ENCODE measurements at regions not wholly inside any gene's neighbourhood (a gene's known extent, or its start where the extent isn't known, plus 50 kb on each side); places are given as distances from the start of the nearest gene placed in this dataset.
"Not testable (repeated sequence)": the region's sequence is repeated elsewhere in the genome, so short reads cannot be mapped to it uniquely, and the experiment has no call there.

GRCh38 chr1:60847391-60847790, 235.0 kb upstream of the NFIA start:
- intact Hi-C loops (cut with micrococcal nuclease) = loop anchor here (10.0 kb wide), 2 partner anchors 367 to 1007 kb away; no protein-coding TSS in a partner anchor
- Mint-ChIP-seq H3K27ac (no peak overlapping the region), H3K4me3 (no peak overlapping the region), H3K36me3 (ENCODE audit: low read depth) (no peaks in the 10 kb centered on the region), H3K4me1 (ENCODE audit: low read depth) (no peaks in the 10 kb centered on the region), H3K9me3 (peaks cover 1% of the 10 kb centered on the region), H3K27me3 (ENCODE audit: low read depth) (peaks cover 10% of the 10 kb centered on the region)
- DNase-seq = no peak
- CTCF ChIA-PET = interaction anchor here (1.4 to 2.9 kb wide), 2 partner anchors 196 to 202 kb away, joined by 4 to 14 read pairs; no protein-coding TSS in a partner anchor

DNA sequence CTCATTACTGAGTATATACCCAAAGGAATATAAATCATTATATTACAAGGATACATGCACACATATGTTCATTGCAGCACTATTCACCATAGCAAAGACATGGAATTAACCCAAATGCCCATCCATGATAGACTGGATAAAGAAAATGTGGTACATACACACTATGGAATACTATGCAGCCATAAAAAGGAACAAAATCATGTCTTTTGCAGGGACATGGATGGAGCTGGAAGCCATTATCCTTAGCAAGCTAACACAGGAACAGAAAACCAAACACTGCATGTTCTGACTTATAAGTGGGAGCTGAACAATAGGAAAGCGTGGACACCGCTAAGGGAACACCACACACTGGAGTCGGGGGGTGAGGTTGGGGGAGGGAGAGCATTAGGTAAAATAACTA, 236.7 kb upstream of the NFIA start:
- CTCF ChIA-PET = interaction anchor here (0.6 to 1.0 kb wide), 2 partner anchors 8 to 1450 kb away, joined by 3 read pairs; no protein-coding TSS in a partner anchor
- not testable (repeated sequence) for H3K27ac Mint-ChIP-seq; H3K27me3 Mint-ChIP-seq (ENCODE audit: low read depth); H3K36me3 Mint-ChIP-seq (ENCODE audit: low read depth); H3K9me3 Mint-ChIP-seq; DNase-seq; H3K4me3 Mint-ChIP-seq; H3K4me1 Mint-ChIP-seq (ENCODE audit: low read depth)
- intact Hi-C loops (cut with micrococcal nuclease) = loop anchor here (10.0 kb wide), 2 partner anchors 369 to 1009 kb away; no protein-coding TSS in a partner anchor

- intact Hi-C loops (cut with micrococcal nuclease) = loop anchor here (10.0 kb wide), 2 partner anchors 372 to 1012 kb away; no protein-coding TSS in a partner anchor
- H3K27me3 Mint-ChIP-seq (ENCODE audit: low read depth) = peaks cover 13% of the 10 kb centered on the region
- no peak overlapping the region for H3K4me3 Mint-ChIP-seq
- no peaks in the 10 kb centered on the region for H3K9me3 Mint-ChIP-seq
- CTCF ChIA-PET = no interaction called here
- no peak overlapping the region for H3K27ac Mint-ChIP-seq
- no peaks in the 10 kb centered on the region for H3K4me1 Mint-ChIP-seq (ENCODE audit: low read depth)
- no peak for DNase-seq
- no peaks in the 10 kb centered on the region for H3K36me3 Mint-ChIP-seq (ENCODE audit: low read depth)
These were observed 240.1 kb upstream of the NFIA start for GRCh38 chr1:60842304-60842703.

- Mint-ChIP-seq H3K4me3 (no peak overlapping the region), H3K27me3 (ENCODE audit: low read depth) (peaks cover 13% of the 10 kb centered on the region), H3K27ac (no peak overlapping the region), H3K36me3 (ENCODE audit: low read depth) (no peaks in the 10 kb centered on the region), H3K9me3 (no peaks in the 10 kb centered on the region), H3K4me1 (ENCODE audit: low read depth) (no peaks in the 10 kb centered on the region)
- CTCF ChIA-PET = no interaction called here
- intact Hi-C loops (cut with micrococcal nuclease) = loop anchor here (10.0 kb wide), 2 partner anchors 373 to 1013 kb away; no protein-coding TSS in a partner anchor
- no peak for DNase-seq
These were observed 241.0 kb upstream of the NFIA start for GRCh38 chr1:60841116-60842046.

GRCh38 chr1:60840476-60840875, 241.9 kb upstream of the NFIA start:
- CTCF ChIA-PET; H3K27ac Mint-ChIP-seq; H3K36me3 Mint-ChIP-seq (ENCODE audit: low read depth); H3K9me3 Mint-ChIP-seq; H3K4me3 Mint-ChIP-seq; DNase-seq; H3K4me1 Mint-ChIP-seq (ENCODE audit: low read depth): not testable (repeated sequence)
- intact Hi-C loops (cut with micrococcal nuclease) = loop anchor here (10.0 kb wide), 2 partner anchors 374 to 1014 kb away; no protein-coding TSS in a partner anchor
- peaks cover 11% of the 10 kb centered on the region for H3K27me3 Mint-ChIP-seq (ENCODE audit: low read depth)

- no peak for DNase-seq
- intact Hi-C loops (cut with micrococcal nuclease) = no loop called here
- Mint-ChIP-seq H3K4me1 (ENCODE audit: low read depth) (no peaks in the 10 kb centered on the region), H3K9me3 (no peaks in the 10 kb centered on the region), H3K4me3 (no peak overlapping the region), H3K27ac (no peak overlapping the region), H3K36me3 (ENCODE audit: low read depth) (no peaks in the 10 kb centered on the region), H3K27me3 (ENCODE audit: low read depth) (peaks cover 31% of the 10 kb centered on the region)
- CTCF ChIA-PET = no interaction called here
These were observed 246.7 kb upstream of the NFIA start for GRCh38 chr1:60835649-60836048.

DNA sequence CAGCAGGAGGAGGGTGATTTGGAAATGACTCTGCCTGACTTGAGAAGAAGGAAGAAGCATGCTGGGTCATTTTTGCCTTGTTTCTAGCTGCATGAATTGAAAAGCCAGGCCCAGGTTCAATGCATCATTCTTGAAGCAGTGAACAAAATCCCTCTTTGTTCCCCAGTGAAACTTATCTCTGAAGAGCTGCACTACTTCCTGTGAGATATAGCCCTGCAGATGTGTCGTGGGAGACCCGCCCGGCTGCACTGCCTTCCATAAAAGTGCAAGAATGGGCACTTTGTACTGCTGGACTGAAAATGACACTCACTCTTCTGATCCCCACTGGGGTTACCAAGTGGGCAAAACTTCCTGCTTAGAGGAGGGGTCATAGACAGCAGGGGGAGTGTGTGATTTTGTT, 249.2 kb upstream of the NFIA start:
- H3K9me3 Mint-ChIP-seq = no peaks in the 10 kb centered on the region
- H3K4me1 Mint-ChIP-seq (ENCODE audit: low read depth) = no peaks in the 10 kb centered on the region
- CTCF ChIA-PET = interaction anchor here (0.5 to 0.7 kb wide), 2 partner anchors 25 to 1401 kb away, joined by 3 read pairs; no protein-coding TSS in a partner anchor
- H3K27me3 Mint-ChIP-seq (ENCODE audit: low read depth) = peaks cover 32% of the 10 kb centered on the region
- no peak overlapping the region for H3K27ac Mint-ChIP-seq
- no peak for DNase-seq
- intact Hi-C loops (cut with micrococcal nuclease) = no loop called here
- no peak overlapping the region for H3K4me3 Mint-ChIP-seq
- H3K36me3 Mint-ChIP-seq (ENCODE audit: low read depth) = no peaks in the 10 kb centered on the region

DNA sequence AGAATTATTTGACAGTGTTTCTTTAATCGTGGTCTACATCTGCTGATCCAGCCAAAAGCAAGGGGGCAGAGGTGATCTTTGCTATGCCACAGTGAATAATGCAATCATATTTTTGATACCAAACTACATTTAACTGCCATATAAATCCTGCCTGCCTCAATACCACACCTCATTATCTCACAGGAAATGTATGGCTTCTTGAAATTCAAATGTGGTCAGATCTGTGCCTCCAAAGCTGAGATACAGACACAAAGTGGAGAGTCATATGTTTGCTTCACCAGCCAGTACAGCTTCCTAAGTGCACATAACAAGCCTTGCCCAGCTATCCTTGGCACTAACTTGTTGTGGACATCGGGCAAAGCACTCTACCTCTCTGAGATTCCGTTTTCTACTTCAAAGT, 250.0 kb upstream of the NFIA start:
- DNase-seq = no peak
- H3K4me1 Mint-ChIP-seq (ENCODE audit: low read depth) = no peaks in the 10 kb centered on the region
- H3K27ac Mint-ChIP-seq = no peak overlapping the region
- intact Hi-C loops (cut with micrococcal nuclease) = no loop called here
- peaks cover 32% of the 10 kb centered on the region for H3K27me3 Mint-ChIP-seq (ENCODE audit: low read depth)
- CTCF ChIA-PET = interaction anchor here (0.7 kb wide), 1 partner anchor 26 kb away, joined by 3 read pairs; no protein-coding TSS in a partner anchor
- H3K4me3 Mint-ChIP-seq = no peak overlapping the region
- no peaks in the 10 kb centered on the region for H3K36me3 Mint-ChIP-seq (ENCODE audit: low read depth)
- no peaks in the 10 kb centered on the region for H3K9me3 Mint-ChIP-seq

DNA sequence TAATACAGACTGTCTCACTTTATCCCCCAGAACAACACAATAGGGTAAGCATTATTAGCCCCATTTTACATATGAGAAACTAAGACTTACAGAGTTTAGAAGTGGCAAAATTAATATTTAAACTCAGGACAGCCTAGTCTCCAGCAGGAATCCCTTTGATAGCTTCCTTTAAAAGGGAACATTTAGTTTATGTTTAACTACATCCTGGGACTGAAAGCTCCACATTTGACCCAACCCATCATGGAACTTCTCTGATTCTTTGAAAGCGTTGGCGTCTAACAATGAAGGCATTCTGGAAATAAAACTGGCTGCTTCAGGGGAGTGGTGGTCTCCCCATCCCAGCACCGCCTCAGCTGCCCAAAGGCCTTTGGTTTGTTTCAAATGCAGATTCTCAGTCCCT, 250.6 kb upstream of the NFIA start:
- intact Hi-C loops (cut with micrococcal nuclease) = no loop called here
- CTCF ChIA-PET = interaction anchor here (0.7 kb wide), 1 partner anchor 16 kb away, joined by 3 read pairs; no protein-coding TSS in a partner anchor
- Mint-ChIP-seq H3K27ac (no peak overlapping the region), H3K9me3 (peaks cover 2% of the 10 kb centered on the region), H3K4me3 (no peak overlapping the region), H3K36me3 (ENCODE audit: low read depth) (no peaks in the 10 kb centered on the region), H3K4me1 (ENCODE audit: low read depth) (no peaks in the 10 kb centered on the region), H3K27me3 (ENCODE audit: low read depth) (peaks cover 32% of the 10 kb centered on the region)
- no peak for DNase-seq

- DNase-seq = no peak
- H3K27me3 Mint-ChIP-seq (ENCODE audit: low read depth) = peaks cover 26% of the 10 kb centered on the region
- no peak overlapping the region for H3K27ac Mint-ChIP-seq
- H3K4me3 Mint-ChIP-seq = no peak overlapping the region
- no peaks in the 10 kb centered on the region for H3K36me3 Mint-ChIP-seq (ENCODE audit: low read depth)
- no peaks in the 10 kb centered on the region for H3K4me1 Mint-ChIP-seq (ENCODE audit: low read depth)
- H3K9me3 Mint-ChIP-seq = peaks cover 9% of the 10 kb centered on the region
- intact Hi-C loops (cut with micrococcal nuclease) = no loop called here
- CTCF ChIA-PET = no interaction called here
These were observed 253.4 kb upstream of the NFIA start for GRCh38 chr1:60828944-60829343.

DNA sequence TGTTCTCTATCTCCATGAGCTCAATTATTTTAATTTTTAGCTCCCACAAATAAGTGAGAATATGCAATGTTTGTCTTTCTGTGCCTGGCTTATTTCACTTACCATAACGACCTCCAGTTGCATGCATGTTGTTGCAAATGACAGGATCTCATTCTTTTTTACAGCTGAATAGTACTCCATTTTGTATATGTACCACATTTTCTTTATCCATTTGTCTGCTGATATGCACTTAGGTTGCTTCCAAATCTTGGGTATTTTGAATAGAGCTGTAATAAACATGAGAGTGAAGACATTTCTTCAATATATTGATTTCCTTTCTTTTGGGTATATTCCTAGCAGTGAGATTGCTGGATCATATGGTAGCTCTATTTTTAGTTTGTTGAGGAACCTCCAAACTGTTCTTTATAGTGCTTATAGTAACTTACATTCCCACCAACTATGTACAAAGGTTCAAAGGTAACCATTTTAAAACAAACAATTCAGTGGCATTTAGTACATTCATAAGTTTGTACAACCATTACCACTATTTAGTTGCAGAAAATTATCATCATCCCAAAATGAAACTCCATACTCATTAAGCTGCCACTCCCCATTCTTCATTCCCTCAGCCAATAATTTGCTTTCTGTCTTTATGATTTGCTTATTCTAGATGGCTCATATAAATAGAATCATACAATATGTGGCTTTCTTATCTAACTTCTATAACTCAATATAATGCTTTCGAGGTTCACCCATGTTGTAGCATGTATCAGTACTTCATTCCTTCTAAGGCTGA, 255.9 kb upstream of the NFIA start:
- CTCF ChIA-PET = interaction anchor here (1.2 kb wide), 1 partner anchor 10 kb away, joined by 4 read pairs; no protein-coding TSS in a partner anchor
- intact Hi-C loops (cut with micrococcal nuclease) = no loop called here
- Mint-ChIP-seq H3K9me3 (peaks cover 9% of the 10 kb centered on the region), H3K36me3 (ENCODE audit: low read depth) (no peaks in the 10 kb centered on the region), H3K4me1 (ENCODE audit: low read depth) (no peaks in the 10 kb centered on the region), H3K27ac (no peak overlapping the region), H3K4me3 (no peak overlapping the region), H3K27me3 (ENCODE audit: low read depth) (peaks cover 11% of the 10 kb centered on the region)
- DNase-seq = no peak

- DNase-seq = no peak
- Mint-ChIP-seq H3K27ac (no peak overlapping the region), H3K4me1 (ENCODE audit: low read depth) (no peaks in the 10 kb centered on the region), H3K9me3 (peaks cover 9% of the 10 kb centered on the region), H3K4me3 (no peak overlapping the region), H3K27me3 (ENCODE audit: low read depth) (peaks cover 6% of the 10 kb centered on the region), H3K36me3 (ENCODE audit: low read depth) (no peaks in the 10 kb centered on the region)
- intact Hi-C loops (cut with micrococcal nuclease) = no loop called here
- CTCF ChIA-PET = no interaction called here
These were observed 256.8 kb upstream of the NFIA start for GRCh38 chr1:60825593-60825992.

Data from activated naive CD4-positive, alpha-beta T cell treated with anti-CD3 and anti-CD28 coated beads for 36 hours (primary cell).